WERI-Rb-1 (cell line): ENCODE measurements at regions not wholly inside any gene's neighbourhood (a gene's known extent, or its start where the extent isn't known, plus 50 kb on each side); places are given as distances from the start of the nearest gene placed in this dataset.

Source experiments
- DNase-seq: peaks from one replicate; pipeline ENCODE4 v3.0.0-alpha.2; 2020
- H3K27ac ChIP-seq: fragments of 250-450 bp; sonication (Bioruptor Pico); 2 replicates; pipeline ENCODE4 v1.5.1; 2020; ENCODE audit warnings: mild to moderate bottlenecking, moderate library complexity
- H3K27me3 ChIP-seq: fragments of 250-450 bp; sonication (Bioruptor Pico); 2 replicates; pipeline ENCODE4 v1.5.1; 2021; ENCODE audit warnings: mild to moderate bottlenecking, low read depth, moderate library complexity; ENCODE audit not compliant: insufficient read depth, severe bottlenecking
- H3K36me3 ChIP-seq: fragments of 250-450 bp; sonication (Bioruptor Pico); 2 replicates; pipeline ENCODE4 v1.5.1; 2020; ENCODE audit warnings: mild to moderate bottlenecking, moderate library complexity
- H3K4me3 ChIP-seq: 2 replicates; pipeline ENCODE4 v1.5.1; 2011; ENCODE audit warnings: low read depth, mild to moderate bottlenecking, control low read depth, low read length
- H3K9me3 ChIP-seq: fragments of 250-450 bp; sonication (Bioruptor Pico); 2 replicates; pipeline ENCODE4 v1.5.1; 2021; ENCODE audit warnings: mild to moderate bottlenecking, moderate library complexity; ENCODE audit not compliant: severe bottlenecking
- TF ChIP-seq, protein P1 (sequence below): IDR thresholded peaks from 2 replicates; pipeline ENCODE4 v1.5.1; 2011; ENCODE audit warnings: low read depth, mild to moderate bottlenecking, control low read depth, inconsistent platforms, low read length

DNA sequence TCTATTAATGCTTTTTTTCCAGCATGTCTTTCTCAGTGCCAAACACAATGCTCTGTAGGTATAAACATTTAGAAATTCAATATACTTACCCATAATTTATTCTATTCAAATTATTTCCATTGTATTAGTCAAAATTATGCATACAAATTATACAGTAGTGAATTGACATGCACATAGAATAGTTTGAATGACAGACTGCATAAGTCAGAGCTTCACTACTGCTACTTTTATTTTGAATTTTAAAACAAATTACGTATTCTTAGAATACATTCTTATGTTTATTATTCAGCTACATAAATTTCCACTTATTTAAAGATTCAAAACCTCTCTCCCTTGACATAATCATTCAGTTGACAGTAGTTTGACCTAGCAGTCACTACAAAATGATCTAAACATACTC, 808.0 kb upstream of the CCDC179 start:
- H3K4me3 ChIP-seq = no peak overlapping the region
- TF ChIP-seq, protein P1, sequence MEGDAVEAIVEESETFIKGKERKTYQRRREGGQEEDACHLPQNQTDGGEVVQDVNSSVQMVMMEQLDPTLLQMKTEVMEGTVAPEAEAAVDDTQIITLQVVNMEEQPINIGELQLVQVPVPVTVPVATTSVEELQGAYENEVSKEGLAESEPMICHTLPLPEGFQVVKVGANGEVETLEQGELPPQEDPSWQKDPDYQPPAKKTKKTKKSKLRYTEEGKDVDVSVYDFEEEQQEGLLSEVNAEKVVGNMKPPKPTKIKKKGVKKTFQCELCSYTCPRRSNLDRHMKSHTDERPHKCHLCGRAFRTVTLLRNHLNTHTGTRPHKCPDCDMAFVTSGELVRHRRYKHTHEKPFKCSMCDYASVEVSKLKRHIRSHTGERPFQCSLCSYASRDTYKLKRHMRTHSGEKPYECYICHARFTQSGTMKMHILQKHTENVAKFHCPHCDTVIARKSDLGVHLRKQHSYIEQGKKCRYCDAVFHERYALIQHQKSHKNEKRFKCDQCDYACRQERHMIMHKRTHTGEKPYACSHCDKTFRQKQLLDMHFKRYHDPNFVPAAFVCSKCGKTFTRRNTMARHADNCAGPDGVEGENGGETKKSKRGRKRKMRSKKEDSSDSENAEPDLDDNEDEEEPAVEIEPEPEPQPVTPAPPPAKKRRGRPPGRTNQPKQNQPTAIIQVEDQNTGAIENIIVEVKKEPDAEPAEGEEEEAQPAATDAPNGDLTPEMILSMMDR = no peak

GRCh38 chr11:23673366-23673765, 813.1 kb upstream of the CCDC179 start:
- no peak overlapping the region for H3K27ac ChIP-seq
- H3K4me3 ChIP-seq = no peak overlapping the region
- TF ChIP-seq, protein P1 = no peak
- DNase-seq = no peak
- no peaks in the 10 kb centered on the region for H3K27me3 ChIP-seq
- H3K9me3 ChIP-seq = no peaks in the 10 kb centered on the region
- no peaks in the 10 kb centered on the region for H3K36me3 ChIP-seq

More for the DNA sequence above, 808.0 kb upstream of the CCDC179 start:
- no peak overlapping the region for H3K27ac ChIP-seq
- H3K9me3 ChIP-seq = no peaks in the 10 kb centered on the region
- no peaks in the 10 kb centered on the region for H3K27me3 ChIP-seq
- DNase-seq = no peak
- no peaks in the 10 kb centered on the region for H3K36me3 ChIP-seq

DNA sequence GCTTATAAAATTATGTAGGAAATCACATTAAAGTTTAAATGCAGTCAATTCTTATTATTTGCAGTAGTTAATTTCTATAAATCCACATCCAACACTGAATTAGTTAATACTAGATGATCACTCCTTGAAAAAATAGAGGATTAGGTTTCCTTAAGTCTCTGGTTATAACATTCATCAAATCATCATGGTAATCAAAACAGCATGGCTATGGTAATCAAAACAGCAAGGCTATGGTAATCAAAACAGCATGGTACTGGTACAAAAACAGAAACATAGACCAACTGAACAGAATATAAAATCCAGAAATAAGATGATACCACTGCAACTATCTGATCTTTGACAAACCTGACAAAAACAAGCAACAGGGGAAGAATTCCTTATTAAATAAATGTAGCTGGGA, 814.6 kb upstream of the CCDC179 start:
- no peak overlapping the region for H3K27ac ChIP-seq
- TF ChIP-seq, protein P1 = no peak

DNA sequence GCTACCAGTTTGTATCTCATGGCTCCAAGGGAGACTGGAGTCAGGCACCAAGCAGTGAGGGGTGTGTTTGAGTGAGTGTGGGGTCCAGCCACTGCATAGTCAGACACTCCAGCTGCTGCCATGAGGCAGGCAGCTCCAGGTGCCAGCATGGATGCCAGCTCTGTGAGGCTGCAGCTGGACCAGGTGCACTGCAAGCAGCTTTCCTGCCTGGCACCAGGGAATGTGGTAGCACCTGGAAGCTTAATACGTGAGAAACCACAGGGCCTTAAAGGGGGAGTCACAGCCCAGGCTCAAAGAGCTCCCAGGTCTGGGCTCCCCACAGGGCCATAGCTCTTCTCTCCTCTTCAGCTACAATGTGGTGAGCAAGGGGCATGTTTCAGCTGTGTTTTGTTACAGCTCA, 817.8 kb upstream of the LUZP2 start:
- no peak for DNase-seq
- TF ChIP-seq, protein P1 = no peak

More for the DNA sequence above, 814.6 kb upstream of the CCDC179 start:
- no peak overlapping the region for H3K4me3 ChIP-seq
- no peak for DNase-seq
- H3K9me3 ChIP-seq = no peaks in the 10 kb centered on the region
- no peaks in the 10 kb centered on the region for H3K27me3 ChIP-seq
- H3K36me3 ChIP-seq = no peaks in the 10 kb centered on the region

GRCh38 chr11:23679981-23680380, 816.9 kb upstream of the LUZP2 start:
- DNase-seq = no peak
- Histone ChIP-seq H3K36me3 (no peaks in the 10 kb centered on the region), H3K27ac (no peak overlapping the region), H3K27me3 (peaks cover 6% of the 10 kb centered on the region), H3K9me3 (no peaks in the 10 kb centered on the region), H3K4me3 (no peak overlapping the region)
- TF ChIP-seq, protein P1 = no peak

More for the DNA sequence above, 817.8 kb upstream of the LUZP2 start:
- Histone ChIP-seq H3K9me3 (no peaks in the 10 kb centered on the region), H3K36me3 (no peaks in the 10 kb centered on the region), H3K27me3 (peaks cover 3% of the 10 kb centered on the region), H3K27ac (no peak overlapping the region), H3K4me3 (no peak overlapping the region)

GRCh38 chr11:23680488-23681230, 816.2 kb upstream of the LUZP2 start:
- Histone ChIP-seq H3K36me3 (no peaks in the 10 kb centered on the region), H3K27me3 (peaks cover 6% of the 10 kb centered on the region), H3K27ac (no peak overlapping the region), H3K9me3 (no peaks in the 10 kb centered on the region), H3K4me3 (no peak overlapping the region)
- DNase-seq = no peak
- TF ChIP-seq, protein P1 = no peak
